ENCODE measurements at regions not wholly inside any gene's neighbourhood (a gene's known extent, or its start where the extent isn't known, plus 50 kb on each side); places are given as distances from the start of the nearest gene placed in this dataset.

- TF ChIP-seq CTCF (IDR thresholded peaks at IDR 0.05; ENCODE audit: borderline replicate concordance, insufficient read depth, low read depth, low read length), result no peak
- H3K4me3 ChIP-seq (ENCODE audit: low read depth, low read length), result no peak overlapping the region
Measured at GRCh38 chr9:108694170-108694569, 161.6 kb downstream of the ACTL7B start.

DNA sequence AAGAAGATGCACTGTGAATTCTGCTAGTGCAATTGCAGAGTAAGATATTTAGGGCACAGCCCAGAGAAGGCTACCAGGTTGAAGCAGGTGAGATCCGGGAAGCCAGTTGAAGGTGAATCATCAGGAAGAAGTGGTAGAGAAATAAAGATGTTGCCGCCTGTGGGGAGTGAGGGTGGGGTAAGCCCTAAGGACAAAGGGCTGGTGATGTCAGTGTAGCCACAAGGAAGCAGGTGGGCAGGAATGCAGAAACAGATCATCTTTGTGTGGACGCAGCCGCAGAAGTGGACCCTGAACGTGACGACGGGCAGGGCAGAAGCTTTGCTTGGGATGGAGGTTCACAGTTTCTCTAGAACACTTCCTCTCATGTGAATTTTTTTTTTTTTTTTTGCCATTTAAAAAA, 164.2 kb downstream of the ACTL7B start:
- no peak for TF ChIP-seq CTCF (IDR thresholded peaks at IDR 0.05; ENCODE audit: borderline replicate concordance, insufficient read depth, low read depth, low read length)

DNA sequence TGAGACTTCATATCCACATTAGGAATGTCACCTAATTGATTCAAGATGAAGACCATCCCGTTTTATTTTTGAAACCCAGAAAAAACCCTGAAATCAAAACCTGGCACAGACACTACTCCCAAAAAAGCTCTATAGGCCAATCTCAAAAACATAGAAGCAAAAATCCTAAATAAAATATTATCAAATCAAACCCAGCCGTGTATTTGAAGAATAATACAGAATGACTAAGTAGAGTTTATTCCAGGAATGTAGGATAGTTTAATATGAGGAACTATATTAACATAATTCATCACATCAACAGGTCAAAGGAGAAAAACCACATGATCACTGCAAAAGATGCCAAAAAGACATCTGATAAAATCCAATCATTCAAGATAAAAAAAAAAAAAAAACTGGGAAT, 167.1 kb downstream of the ACTL7B start:
- TF ChIP-seq CTCF (IDR thresholded peaks at IDR 0.05; ENCODE audit: borderline replicate concordance, insufficient read depth, low read depth, low read length), result no peak
- no peak overlapping the region for H3K4me3 ChIP-seq (ENCODE audit: low read depth, low read length)

More for the DNA sequence above, 164.2 kb downstream of the ACTL7B start:
- H3K4me3 ChIP-seq (ENCODE audit: low read depth, low read length), result no peak overlapping the region

- H3K4me3 ChIP-seq (ENCODE audit: low read depth, low read length), result no peak overlapping the region
- no peak for TF ChIP-seq CTCF (IDR thresholded peaks at IDR 0.05; ENCODE audit: borderline replicate concordance, insufficient read depth, low read depth, low read length)
Measured at GRCh38 chr9:108688051-108688450, 167.7 kb downstream of the ACTL7B start.

GRCh38 chr9:108687006-108687987, 168.5 kb downstream of the ACTL7B start:
- H3K4me3 ChIP-seq (ENCODE audit: low read depth, low read length), result no peak overlapping the region
- TF ChIP-seq CTCF (IDR thresholded peaks at IDR 0.05; ENCODE audit: borderline replicate concordance, insufficient read depth, low read depth, low read length), result no peak

GRCh38 chr9:108684288-108685025, 171.3 kb downstream of the ACTL7B start:
- H3K4me3 ChIP-seq (ENCODE audit: low read depth, low read length), result no peak overlapping the region
- TF ChIP-seq CTCF (IDR thresholded peaks at IDR 0.05; ENCODE audit: borderline replicate concordance, insufficient read depth, low read depth, low read length), result no peak

Data from GM12875 (cell line).